Adipocyte (in vitro differentiated cells): ENCODE measurements at regions not wholly inside any gene's neighbourhood (a gene's known extent, or its start where the extent isn't known, plus 50 kb on each side); places are given as distances from the start of the nearest gene placed in this dataset.
"Not testable (repeated sequence)": the region's sequence is repeated elsewhere in the genome, so short reads cannot be mapped to it uniquely, and the experiment has no call there.

Experiments
- DNase-seq: peaks from one replicate; pipeline ENCODE4 v3.0.0-alpha.2; 2015; ENCODE audit warnings: low read depth
- H3K27me3 ChIP-seq: replicated peaks from 2 replicates; pipeline ENCODE4 v1.7.0; 2013; ENCODE audit warnings: mild to moderate bottlenecking, low read length, moderate library complexity; ENCODE audit not compliant: control insufficient read depth, insufficient read depth
- H3K36me3 ChIP-seq: 2 replicates; pipeline ENCODE4 v1.7.0; 2013; ENCODE audit warnings: low read length, mild to moderate bottlenecking, moderate library complexity; ENCODE audit not compliant: control insufficient read depth, insufficient read depth, severe bottlenecking
- H3K4me1 ChIP-seq: 2 replicates; pipeline ENCODE4 v1.7.0; 2013; ENCODE audit warnings: mild to moderate bottlenecking, low read length, moderate library complexity; ENCODE audit not compliant: control insufficient read depth, insufficient read depth
- H3K4me3 ChIP-seq: 2 replicates; pipeline ENCODE4 v1.7.0; 2013; ENCODE audit warnings: mild to moderate bottlenecking, low read length, moderate library complexity
- H3K9ac ChIP-seq: 2 replicates; pipeline ENCODE4 v1.7.0; 2013; ENCODE audit warnings: mild to moderate bottlenecking, low read length, moderate library complexity
- H3K9me3 ChIP-seq: 2 replicates; pipeline ENCODE4 v1.7.0; 2013; ENCODE audit warnings: mild to moderate bottlenecking, low read length, moderate library complexity; ENCODE audit not compliant: control insufficient read depth

DNA sequence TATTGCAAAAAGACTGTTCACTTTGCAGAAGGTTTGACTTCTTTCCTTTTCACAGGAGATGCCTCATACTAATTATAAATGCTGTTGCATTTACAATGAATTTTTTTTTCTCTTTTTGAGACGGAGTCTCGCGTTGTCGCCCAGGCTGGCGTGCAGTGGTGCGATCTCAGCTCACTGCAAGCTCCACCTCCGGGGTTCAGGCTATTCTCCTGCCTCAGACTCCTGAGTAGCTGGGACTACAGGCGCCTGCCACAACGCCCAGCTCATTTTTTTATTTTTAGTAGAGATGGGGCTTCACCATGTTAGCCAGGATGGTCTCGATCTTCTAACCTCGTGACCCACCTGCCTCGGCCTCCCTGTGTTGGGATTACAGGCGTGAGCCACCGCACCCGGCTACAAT is 290.5 kb upstream of the GATB start:
- H3K9me3 ChIP-seq, H3K27me3 ChIP-seq, H3K4me1 ChIP-seq, H3K36me3 ChIP-seq, H3K4me3 ChIP-seq, H3K9ac ChIP-seq, DNase-seq: not testable (repeated sequence)

DNA sequence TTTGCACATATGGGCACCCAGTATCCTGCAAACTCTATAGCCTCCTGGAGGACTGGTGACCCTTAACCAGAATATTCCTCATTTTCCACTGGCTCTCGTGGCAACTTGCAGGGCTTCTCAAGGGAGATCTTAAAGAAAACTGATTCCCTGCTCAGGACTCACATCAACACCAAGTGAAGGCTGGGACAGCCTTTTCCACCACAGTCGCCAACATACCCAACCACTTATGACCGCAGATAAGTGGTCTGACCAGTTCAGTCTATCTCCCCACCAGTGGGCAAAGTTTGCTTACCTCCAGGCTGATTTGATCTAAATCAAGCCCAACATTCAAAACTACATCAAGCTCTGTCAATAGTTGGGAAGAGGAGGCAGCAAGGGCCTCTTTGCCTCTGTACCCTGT is 289.3 kb upstream of the GATB start:
- no peaks in the 10 kb centered on the region for H3K36me3 ChIP-seq
- H3K27me3 ChIP-seq, result peaks cover 8% of the 10 kb centered on the region
- H3K4me3 ChIP-seq, result no peak overlapping the region
- H3K9ac ChIP-seq, result no peak overlapping the region
- H3K9me3 ChIP-seq, result peaks cover 3% of the 10 kb centered on the region
- peaks cover 9% of the 10 kb centered on the region for H3K4me1 ChIP-seq
- no peak for DNase-seq

DNA sequence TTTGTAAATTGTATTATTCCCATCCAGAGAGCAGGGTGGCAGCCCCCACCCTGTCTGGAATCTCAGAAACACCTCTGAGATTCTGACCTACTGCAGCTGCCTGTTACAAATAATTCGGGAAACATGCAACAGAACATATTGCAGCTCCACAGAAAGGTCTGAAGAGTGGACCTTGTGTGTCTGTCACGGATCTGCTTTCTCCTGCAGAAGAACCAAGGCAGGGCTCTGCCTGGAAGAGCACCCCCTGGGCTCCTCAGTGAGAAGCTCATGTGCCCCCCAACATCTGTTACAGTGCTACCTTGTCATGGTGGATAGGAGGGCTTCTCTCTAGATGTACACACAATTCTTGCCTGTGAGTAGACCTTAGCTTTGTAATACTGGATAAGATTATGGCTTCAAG is 286.6 kb upstream of the GATB start:
- DNase-seq, result no peak
- Histone ChIP-seq H3K36me3 (no peaks in the 10 kb centered on the region), H3K9me3 (peaks cover 7% of the 10 kb centered on the region), H3K27me3 (peaks cover 17% of the 10 kb centered on the region), H3K4me3 (no peak overlapping the region), H3K9ac (no peak overlapping the region), H3K4me1 (peaks cover 9% of the 10 kb centered on the region)

DNA sequence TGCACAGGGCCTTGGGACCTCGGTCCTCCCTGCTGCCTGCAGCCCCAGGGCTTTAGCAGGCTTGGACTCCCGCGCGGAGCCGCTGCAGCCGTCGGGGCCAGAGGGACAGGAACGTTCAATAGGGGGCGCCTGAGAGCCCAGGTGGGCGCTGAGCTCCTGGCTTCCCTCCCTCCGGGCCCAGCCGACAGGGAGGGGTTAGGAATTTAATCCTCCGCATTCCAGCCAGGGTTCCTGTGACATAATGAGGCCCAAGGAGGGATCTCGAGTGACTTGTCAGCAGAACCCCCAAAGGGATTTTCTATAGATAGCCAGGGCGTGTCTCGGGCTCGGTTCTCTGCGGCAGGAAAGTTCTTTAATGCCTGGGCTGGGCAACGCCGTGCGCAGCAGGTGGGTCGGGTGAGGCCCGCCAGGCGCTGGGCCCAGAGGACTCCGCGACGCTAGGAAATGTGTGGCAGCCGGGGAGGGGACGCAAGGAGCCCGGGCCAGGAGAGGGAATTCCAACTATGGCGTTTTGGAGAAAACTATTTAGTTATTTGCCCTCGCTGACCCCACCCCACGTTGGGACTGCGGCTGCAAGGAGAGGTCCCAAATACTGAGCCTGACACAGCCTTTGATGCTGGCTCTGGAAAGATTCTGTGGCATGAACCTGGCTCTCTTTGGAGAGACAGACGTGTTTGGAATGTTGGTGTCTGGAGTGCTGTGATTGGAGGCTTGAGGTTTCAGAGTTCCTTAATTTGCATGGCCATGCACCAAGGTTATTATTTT is 285.2 kb upstream of the GATB start:
- peak; percentile 29 for DNase-seq
- H3K4me3 ChIP-seq, result peak overlapping the region; percentile 9
- no peaks in the 10 kb centered on the region for H3K36me3 ChIP-seq

DNA sequence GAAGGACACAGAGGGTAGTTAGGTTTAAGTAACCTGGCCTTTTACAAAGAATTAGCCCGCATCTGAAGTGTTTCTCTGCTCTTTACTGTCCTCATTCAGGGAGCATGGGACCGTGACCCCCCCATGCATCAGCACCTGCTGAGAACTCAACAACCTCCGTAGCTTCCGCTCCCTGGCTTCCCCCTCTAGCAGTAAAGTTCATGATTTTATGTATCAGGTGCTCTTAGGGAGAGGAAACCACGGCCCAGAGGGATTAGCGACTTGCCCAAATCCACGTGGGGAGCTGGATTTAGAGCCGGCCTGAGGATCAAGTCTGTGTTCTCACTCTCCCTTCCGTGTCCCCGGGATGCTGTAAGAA is 284.6 kb upstream of the GATB start:
- Histone ChIP-seq H3K9ac (peak overlapping the region; percentile 38), H3K27me3 (peaks cover 17% of the 10 kb centered on the region), H3K36me3 (no peaks in the 10 kb centered on the region), H3K4me1 (peaks cover 9% of the 10 kb centered on the region), H3K9me3 (peaks cover 7% of the 10 kb centered on the region), H3K4me3 (peak overlapping the region; percentile 9)
- DNase-seq, result no peak

More for the DNA sequence above, 285.2 kb upstream of the GATB start:
- Histone ChIP-seq H3K27me3 (peaks cover 17% of the 10 kb centered on the region), H3K9ac (peak overlapping the region; percentile 38), H3K9me3 (peaks cover 7% of the 10 kb centered on the region), H3K4me1 (peaks cover 9% of the 10 kb centered on the region)

DNA sequence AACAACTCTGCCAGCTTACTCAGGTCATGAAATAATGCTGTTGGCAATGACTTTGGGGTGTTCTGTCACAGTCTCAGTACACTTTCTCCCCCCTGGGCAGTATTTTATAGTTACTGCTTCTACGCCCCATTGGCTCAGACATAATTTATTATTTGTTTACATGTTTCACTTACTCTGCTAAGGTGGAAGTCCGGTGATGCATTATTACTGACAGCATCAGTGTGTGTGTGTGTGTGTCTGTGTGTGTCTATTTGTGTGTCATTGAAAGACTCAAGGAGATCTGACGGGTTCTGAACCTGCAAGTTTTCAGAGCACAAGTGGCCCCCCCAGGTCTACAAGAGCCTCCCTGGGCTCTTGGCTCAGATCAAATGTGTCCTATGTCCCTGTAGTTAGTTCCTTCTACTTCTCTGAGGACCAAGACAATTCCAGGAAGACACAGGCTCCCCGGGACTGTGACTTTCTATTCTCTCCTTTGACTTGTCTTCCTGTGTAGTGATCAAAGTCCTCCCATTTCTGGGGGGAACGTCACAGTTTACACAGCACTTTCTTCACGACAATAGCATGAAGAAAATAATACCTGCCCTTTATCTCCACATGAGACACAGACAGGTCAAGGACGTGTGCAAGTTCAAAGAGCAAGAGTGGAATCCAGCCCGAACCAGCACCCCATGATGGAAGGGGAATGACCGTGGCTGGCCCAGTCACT is 283.7 kb upstream of the GATB start:
- Histone ChIP-seq H3K9ac (no peak overlapping the region), H3K9me3 (peaks cover 6% of the 10 kb centered on the region), H3K27me3 (peaks cover 17% of the 10 kb centered on the region), H3K4me3 (no peak overlapping the region), H3K36me3 (no peaks in the 10 kb centered on the region), H3K4me1 (peaks cover 9% of the 10 kb centered on the region)
- DNase-seq, result no peak

DNA sequence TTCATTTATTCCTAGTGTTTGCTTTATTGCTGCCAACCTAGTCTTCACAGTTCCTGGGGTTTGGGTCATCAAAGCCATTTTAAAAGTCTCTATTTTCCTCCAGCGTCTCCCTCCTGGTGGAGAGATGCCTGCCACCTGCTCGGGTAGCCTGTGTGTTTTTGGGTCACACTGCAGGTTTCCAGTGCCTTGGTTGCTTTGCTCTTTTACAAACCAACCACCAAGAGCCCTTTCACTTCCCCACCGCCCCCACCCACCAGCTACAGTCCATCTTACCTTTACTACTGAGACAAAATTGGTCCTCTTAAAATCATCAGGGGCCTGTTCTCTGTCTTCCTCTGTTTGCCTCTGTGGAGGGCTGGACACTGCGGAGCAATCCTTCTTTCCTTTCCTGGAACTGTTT is 280.5 kb upstream of the GATB start:
- no peak overlapping the region for H3K4me3 ChIP-seq
- no peaks in the 10 kb centered on the region for H3K36me3 ChIP-seq
- peaks cover 17% of the 10 kb centered on the region for H3K27me3 ChIP-seq
- H3K9ac ChIP-seq, result no peak overlapping the region
- peaks cover 29% of the 10 kb centered on the region for H3K4me1 ChIP-seq
- no peak for DNase-seq
- H3K9me3 ChIP-seq, result peaks cover 4% of the 10 kb centered on the region

DNA sequence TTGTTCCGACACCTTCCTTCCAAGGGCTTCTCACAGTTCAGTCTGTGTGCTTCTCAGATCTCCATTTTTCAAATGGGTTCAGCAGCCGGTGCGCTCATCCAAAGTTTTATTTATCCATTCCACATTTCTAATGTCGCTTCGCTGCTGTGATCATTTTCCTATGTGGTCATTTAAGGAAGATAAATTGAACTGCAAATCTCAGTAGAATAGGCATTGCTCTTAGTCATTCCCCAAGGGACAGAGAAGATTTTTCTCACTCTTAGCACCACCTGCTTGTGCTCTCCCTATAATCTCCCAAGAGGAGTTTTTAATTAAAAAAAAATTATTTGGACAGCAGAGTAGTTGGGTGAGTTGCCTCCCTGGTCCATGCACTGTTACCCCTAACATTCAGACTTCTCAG is 278.9 kb upstream of the GATB start:
- no peak overlapping the region for H3K9ac ChIP-seq
- peaks cover 4% of the 10 kb centered on the region for H3K9me3 ChIP-seq
- peaks cover 23% of the 10 kb centered on the region for H3K4me1 ChIP-seq
- peaks cover 4% of the 10 kb centered on the region for H3K27me3 ChIP-seq
- H3K36me3 ChIP-seq, result no peaks in the 10 kb centered on the region
- no peak for DNase-seq
- no peak overlapping the region for H3K4me3 ChIP-seq

DNA sequence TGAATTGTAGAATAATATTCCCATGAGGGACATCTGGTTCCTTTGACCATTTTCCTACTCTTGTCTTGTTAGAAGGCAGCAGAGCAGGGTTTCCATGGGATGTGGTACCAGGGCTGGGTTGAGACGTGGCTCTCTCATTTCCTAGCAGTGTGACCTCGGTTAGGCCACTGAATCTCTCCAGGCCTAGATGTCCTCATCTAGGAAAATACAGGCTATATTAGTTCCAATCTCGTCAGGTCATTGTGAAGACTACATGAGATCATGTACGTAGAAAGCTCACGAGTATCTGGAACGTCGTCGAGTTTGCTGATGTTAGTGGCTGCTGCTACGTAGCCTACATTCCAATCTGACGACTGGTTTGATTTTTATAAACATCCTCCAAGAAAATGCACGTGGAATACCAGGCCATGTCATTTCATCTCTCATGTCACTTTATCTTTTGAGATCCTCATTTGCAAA is 278.2 kb upstream of the GATB start:
- no peak overlapping the region for H3K9ac ChIP-seq
- H3K4me3 ChIP-seq, result no peak overlapping the region
- H3K36me3 ChIP-seq, result no peaks in the 10 kb centered on the region
- no peak for DNase-seq
- H3K9me3 ChIP-seq, result peaks cover 4% of the 10 kb centered on the region
- no peaks in the 10 kb centered on the region for H3K27me3 ChIP-seq
- peaks cover 23% of the 10 kb centered on the region for H3K4me1 ChIP-seq

DNA sequence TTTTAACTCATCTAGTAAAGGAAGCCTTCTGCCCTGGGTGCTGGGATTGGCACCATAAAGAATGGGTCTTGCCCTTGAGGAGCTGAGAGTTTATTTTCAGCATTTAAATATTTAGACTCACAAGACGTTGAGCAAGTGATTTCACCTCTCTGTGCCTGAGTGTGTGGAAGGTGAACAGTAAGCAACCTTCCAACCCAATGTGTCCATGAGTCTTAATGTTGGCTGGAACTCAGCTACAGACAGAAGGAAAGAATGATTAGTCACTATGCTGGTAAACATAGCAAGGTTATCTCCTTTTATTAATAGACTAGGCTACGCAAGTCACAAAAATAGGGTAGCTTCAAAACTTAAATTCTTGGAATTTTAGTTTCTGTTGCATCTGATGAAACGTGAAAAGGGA is 277.4 kb upstream of the GATB start:
- no peak overlapping the region for H3K4me3 ChIP-seq
- no peak for DNase-seq
- no peaks in the 10 kb centered on the region for H3K27me3 ChIP-seq
- no peaks in the 10 kb centered on the region for H3K36me3 ChIP-seq
- H3K4me1 ChIP-seq, result peaks cover 27% of the 10 kb centered on the region
- H3K9me3 ChIP-seq, result peaks cover 4% of the 10 kb centered on the region
- no peak overlapping the region for H3K9ac ChIP-seq

DNA sequence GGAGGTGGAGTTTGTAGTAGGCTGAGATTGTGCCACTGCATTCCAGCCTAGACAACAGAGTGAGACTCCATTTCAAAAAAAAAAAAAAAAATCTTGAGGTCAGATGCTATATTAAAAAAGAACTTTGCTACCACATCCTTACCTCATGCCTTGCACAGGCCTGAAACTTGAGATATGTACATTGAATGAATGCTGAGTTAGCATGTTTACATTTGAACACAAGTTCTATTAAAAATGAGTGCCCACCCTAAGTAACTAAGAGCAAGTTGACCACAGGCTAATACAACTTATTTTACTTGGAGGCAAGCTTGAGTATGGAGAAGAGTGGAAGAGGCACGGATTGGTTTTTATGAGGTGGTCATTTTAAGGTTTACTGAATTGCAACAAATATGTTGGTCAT is 276.6 kb upstream of the GATB start:
- H3K36me3 ChIP-seq, result no peaks in the 10 kb centered on the region
- DNase-seq, result no peak
- no peaks in the 10 kb centered on the region for H3K9me3 ChIP-seq
- no peaks in the 10 kb centered on the region for H3K27me3 ChIP-seq
- no peak overlapping the region for H3K4me3 ChIP-seq
- peaks cover 35% of the 10 kb centered on the region for H3K4me1 ChIP-seq
- no peak overlapping the region for H3K9ac ChIP-seq
